ENCODE measurements at regions not wholly inside any gene's neighbourhood (a gene's known extent, or its start where the extent isn't known, plus 50 kb on each side); places are given as distances from the start of the nearest gene placed in this dataset.

DNA sequence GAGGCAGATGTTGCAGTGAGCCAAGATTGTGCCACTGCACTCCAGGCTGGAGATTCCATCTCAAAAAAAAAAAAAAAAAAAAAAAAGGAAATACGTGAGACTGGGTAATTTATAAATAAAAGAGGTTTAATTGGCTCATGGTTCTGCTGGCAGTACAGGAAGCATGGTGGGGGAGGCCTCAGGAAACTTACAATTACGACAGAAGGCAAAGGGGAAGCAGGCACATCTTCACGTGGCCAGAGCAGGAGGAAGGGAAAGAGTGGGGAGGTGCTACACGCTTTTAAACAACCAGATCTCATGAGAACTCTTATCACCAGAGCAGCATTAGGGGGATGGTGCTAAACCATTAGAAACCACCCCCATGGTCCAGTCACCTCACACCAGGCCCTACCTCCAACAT is 138.2 kb upstream of the IL12A start:
- TF ChIP-seq POLR2A (IDR thresholded peaks at IDR 0.05): no peak
- TF ChIP-seq, protein P1, sequence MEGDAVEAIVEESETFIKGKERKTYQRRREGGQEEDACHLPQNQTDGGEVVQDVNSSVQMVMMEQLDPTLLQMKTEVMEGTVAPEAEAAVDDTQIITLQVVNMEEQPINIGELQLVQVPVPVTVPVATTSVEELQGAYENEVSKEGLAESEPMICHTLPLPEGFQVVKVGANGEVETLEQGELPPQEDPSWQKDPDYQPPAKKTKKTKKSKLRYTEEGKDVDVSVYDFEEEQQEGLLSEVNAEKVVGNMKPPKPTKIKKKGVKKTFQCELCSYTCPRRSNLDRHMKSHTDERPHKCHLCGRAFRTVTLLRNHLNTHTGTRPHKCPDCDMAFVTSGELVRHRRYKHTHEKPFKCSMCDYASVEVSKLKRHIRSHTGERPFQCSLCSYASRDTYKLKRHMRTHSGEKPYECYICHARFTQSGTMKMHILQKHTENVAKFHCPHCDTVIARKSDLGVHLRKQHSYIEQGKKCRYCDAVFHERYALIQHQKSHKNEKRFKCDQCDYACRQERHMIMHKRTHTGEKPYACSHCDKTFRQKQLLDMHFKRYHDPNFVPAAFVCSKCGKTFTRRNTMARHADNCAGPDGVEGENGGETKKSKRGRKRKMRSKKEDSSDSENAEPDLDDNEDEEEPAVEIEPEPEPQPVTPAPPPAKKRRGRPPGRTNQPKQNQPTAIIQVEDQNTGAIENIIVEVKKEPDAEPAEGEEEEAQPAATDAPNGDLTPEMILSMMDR (IDR thresholded peaks at IDR 0.05): no peak
